Endothelial cell (in vitro differentiated cells): ENCODE measurements at regions not wholly inside any gene's neighbourhood (a gene's known extent, or its start where the extent isn't known, plus 50 kb on each side); places are given as distances from the start of the nearest gene placed in this dataset.

ENCODE experiments used
- DNase-seq: peaks from one replicate; pipeline ENCODE4 v3.0.0; 2021; ENCODE audit warnings: low spot score
- H3K27ac Mint-ChIP-seq: one replicate; pipeline ENCODE4 v1.8.0; 2021; ENCODE audit warnings: mixed read lengths, inconsistent platforms; ENCODE audit not compliant: unreplicated experiment
- H3K27me3 Mint-ChIP-seq: one replicate; pipeline ENCODE4 v1.8.0; 2021; ENCODE audit warnings: mild to moderate bottlenecking, moderate library complexity, mixed read lengths, inconsistent platforms; ENCODE audit not compliant: unreplicated experiment
- H3K36me3 Mint-ChIP-seq: one replicate; pipeline ENCODE4 v1.8.0; 2021; ENCODE audit warnings: mild to moderate bottlenecking, low read depth, mixed read lengths, inconsistent platforms; ENCODE audit not compliant: unreplicated experiment
- H3K4me1 Mint-ChIP-seq: one replicate; pipeline ENCODE4 v1.8.0; 2021; ENCODE audit warnings: mild to moderate bottlenecking, mixed read lengths, inconsistent platforms; ENCODE audit not compliant: unreplicated experiment
- H3K4me3 Mint-ChIP-seq: one replicate; pipeline ENCODE4 v1.8.0; 2021; ENCODE audit warnings: mild to moderate bottlenecking, mixed read lengths, inconsistent platforms; ENCODE audit not compliant: unreplicated experiment
- H3K9me3 Mint-ChIP-seq: one replicate; pipeline ENCODE4 v1.8.0; 2021; ENCODE audit warnings: mixed read lengths, inconsistent platforms; ENCODE audit not compliant: unreplicated experiment
- TF ChIP-seq, protein P1 (sequence below): fragments of 200-600 bp; sonication (generic); IDR thresholded peaks from one replicate; pipeline ENCODE4 v1.5.0; 2021; ENCODE audit warnings: antibody characterized with exemption; ENCODE audit not compliant: unreplicated experiment

DNA sequence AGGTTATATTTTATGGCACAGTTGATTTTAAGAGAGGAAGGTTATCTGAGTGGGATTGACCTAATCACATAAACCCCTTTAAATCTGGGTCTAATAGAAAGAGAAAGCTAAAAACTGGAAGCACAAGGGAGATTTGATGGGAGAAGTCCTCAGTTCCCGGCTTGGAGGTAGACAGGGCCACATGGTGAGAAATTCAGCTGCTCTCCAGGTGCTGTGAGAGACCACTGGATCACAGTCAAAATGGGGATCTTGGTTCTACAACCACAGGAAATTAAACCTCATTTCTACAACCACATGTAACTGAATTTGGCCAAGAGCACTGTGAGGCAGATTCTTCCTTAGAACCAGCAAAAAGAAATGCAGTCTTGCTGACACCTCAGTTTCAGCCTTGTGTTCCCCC, 2352.7 kb downstream of the MAT2B start:
- H3K27me3 Mint-ChIP-seq = no peaks in the 10 kb centered on the region
- H3K36me3 Mint-ChIP-seq = no peaks in the 10 kb centered on the region
- DNase-seq = no peak
- no peaks in the 10 kb centered on the region for H3K9me3 Mint-ChIP-seq
- H3K27ac Mint-ChIP-seq = no peak overlapping the region
- TF ChIP-seq, protein P1, sequence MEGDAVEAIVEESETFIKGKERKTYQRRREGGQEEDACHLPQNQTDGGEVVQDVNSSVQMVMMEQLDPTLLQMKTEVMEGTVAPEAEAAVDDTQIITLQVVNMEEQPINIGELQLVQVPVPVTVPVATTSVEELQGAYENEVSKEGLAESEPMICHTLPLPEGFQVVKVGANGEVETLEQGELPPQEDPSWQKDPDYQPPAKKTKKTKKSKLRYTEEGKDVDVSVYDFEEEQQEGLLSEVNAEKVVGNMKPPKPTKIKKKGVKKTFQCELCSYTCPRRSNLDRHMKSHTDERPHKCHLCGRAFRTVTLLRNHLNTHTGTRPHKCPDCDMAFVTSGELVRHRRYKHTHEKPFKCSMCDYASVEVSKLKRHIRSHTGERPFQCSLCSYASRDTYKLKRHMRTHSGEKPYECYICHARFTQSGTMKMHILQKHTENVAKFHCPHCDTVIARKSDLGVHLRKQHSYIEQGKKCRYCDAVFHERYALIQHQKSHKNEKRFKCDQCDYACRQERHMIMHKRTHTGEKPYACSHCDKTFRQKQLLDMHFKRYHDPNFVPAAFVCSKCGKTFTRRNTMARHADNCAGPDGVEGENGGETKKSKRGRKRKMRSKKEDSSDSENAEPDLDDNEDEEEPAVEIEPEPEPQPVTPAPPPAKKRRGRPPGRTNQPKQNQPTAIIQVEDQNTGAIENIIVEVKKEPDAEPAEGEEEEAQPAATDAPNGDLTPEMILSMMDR = no peak
- H3K4me3 Mint-ChIP-seq = no peak overlapping the region
- no peaks in the 10 kb centered on the region for H3K4me1 Mint-ChIP-seq

DNA sequence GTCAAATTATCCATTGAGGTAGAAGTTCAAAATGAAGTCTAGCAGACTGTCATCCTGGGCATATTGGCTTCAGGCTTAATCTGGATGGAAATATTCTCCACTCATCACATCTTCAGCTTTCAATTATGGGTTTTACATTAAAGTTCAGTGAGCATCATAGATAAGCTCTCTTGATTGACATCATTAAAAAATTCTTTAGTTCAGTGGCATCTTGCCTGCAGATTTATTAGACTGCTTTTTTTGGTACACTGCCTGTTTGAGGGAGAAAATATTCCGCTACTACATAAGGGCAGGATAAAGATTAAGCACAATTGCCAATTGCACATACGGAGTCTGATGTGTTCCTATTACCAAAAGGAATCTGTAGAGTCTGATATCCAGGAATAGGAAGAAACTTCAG, 2353.8 kb downstream of the MAT2B start:
- TF ChIP-seq, protein P1 = no peak
- no peak overlapping the region for H3K4me3 Mint-ChIP-seq
- H3K9me3 Mint-ChIP-seq = no peaks in the 10 kb centered on the region
- H3K36me3 Mint-ChIP-seq = no peaks in the 10 kb centered on the region
- H3K27ac Mint-ChIP-seq = no peak overlapping the region
- H3K4me1 Mint-ChIP-seq = peaks cover 3% of the 10 kb centered on the region
- DNase-seq = no peak
- H3K27me3 Mint-ChIP-seq = no peaks in the 10 kb centered on the region

DNA sequence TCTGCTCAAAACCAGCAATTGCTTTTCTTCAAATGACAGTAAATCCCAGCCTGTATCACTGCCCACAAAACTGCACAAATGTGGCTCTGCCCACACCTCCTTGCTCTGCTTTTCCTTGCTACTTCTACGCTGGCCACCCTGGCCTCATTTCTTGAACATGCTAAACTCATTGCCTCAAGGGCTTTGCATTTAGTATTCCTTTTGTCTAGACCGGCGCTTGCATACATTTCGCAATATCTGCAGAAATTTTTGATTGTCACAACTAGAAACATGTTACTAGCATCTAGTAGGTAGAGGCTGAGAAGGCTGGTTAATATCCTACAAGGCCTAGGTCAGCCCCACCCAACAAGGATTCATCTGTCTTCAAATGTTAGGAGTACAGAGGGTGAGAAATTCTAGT, 2357.8 kb downstream of the MAT2B start:
- Mint-ChIP-seq H3K27ac (no peak overlapping the region), H3K36me3 (no peaks in the 10 kb centered on the region), H3K9me3 (no peaks in the 10 kb centered on the region), H3K4me1 (peaks cover 3% of the 10 kb centered on the region), H3K4me3 (no peak overlapping the region), H3K27me3 (no peaks in the 10 kb centered on the region)
- no peak for DNase-seq
- TF ChIP-seq, protein P1 = no peak

DNA sequence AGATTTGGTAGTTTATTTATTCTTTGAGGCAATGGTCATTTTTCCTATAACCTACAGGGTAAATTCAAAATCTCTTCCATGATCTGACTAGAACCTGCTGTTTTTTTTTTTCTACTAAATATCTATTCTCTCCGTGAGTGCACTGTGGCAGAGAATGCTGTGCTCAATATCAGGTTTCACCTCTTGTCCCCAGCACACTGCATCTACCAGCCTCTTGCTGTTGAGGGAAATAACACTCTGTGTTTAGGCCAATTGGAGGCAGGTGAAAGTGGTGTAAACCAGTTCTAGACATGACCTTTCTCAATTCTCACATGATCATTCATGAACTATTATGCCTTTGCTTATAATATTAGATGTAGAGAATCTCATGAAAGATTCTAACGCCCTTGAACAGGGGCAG, 2365.9 kb downstream of the MAT2B start:
- Mint-ChIP-seq H3K27me3 (no peaks in the 10 kb centered on the region), H3K9me3 (no peaks in the 10 kb centered on the region), H3K4me3 (no peak overlapping the region), H3K27ac (no peak overlapping the region), H3K4me1 (no peaks in the 10 kb centered on the region), H3K36me3 (no peaks in the 10 kb centered on the region)
- TF ChIP-seq, protein P1 = no peak
- DNase-seq = no peak

DNA sequence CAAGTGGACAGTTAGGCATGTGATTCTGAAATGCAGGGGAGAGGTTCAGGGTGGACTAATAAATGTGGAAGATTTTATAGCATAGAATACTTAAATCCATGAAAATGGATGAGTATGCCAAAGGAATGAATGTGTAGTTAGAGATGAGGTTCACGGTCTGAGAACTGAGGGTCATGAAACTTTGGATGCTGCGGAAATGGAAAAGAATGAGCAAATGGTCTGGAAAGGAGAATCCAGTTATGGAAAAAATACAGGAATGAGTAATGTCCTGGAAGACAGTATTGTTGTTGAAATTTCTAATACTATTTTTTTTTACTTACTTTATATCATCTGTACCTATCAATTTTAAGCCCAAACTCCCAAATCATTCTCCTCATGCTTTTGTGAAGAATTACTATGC, 2369.4 kb downstream of the MAT2B start:
- TF ChIP-seq, protein P1 = no peak
- Mint-ChIP-seq H3K27ac (no peak overlapping the region), H3K9me3 (no peaks in the 10 kb centered on the region), H3K4me3 (no peak overlapping the region), H3K27me3 (no peaks in the 10 kb centered on the region), H3K4me1 (peaks cover 4% of the 10 kb centered on the region), H3K36me3 (no peaks in the 10 kb centered on the region)
- no peak for DNase-seq
